CD14-positive monocyte (primary cell): ENCODE measurements at regions not wholly inside any gene's neighbourhood (a gene's known extent, or its start where the extent isn't known, plus 50 kb on each side); places are given as distances from the start of the nearest gene placed in this dataset.

Experiments
- DNase-seq, 3 donors: peaks; one replicate each; pipeline ENCODE4 v3.0.0-alpha.2; 2011 to 2022
- H2AFZ ChIP-seq: 2 replicates; pipeline ENCODE4 v1.6.0; 2012; ENCODE audit warnings: mild to moderate bottlenecking, low read depth, low read length, inconsistent platforms; ENCODE audit not compliant: insufficient read depth, poor library complexity, severe bottlenecking
- H3K27ac ChIP-seq, 2 donors: 1 replicate in 1 of 2; 2 replicates in 1 of 2; pipeline ENCODE4 v1.5.1; 2012 to 2013; ENCODE audit warnings: low read length in 2 of 2, control low read depth in 1 of 2, inconsistent platforms in 1 of 2, low read depth in 1 of 2, mild to moderate bottlenecking in 1 of 2
- H3K27me3 ChIP-seq, 2 donors: one replicate each; pipeline versions ENCODE4 v1.6.0 to v1.6.1; 2011 to 2013; ENCODE audit warnings: low read length in 2 of 2; ENCODE audit not compliant: control insufficient read depth in 2 of 2, insufficient read depth in 2 of 2
- H3K36me3 ChIP-seq, 2 donors: replicated peaks in 1 of 2; 1 replicate in 1 of 2; 2 replicates in 1 of 2; pipeline versions ENCODE4 v1.5.1 to v1.6.1; 2012 to 2013; ENCODE audit warnings: low read length in 2 of 2, control low read depth in 1 of 2, inconsistent platforms in 1 of 2, mild to moderate bottlenecking in 1 of 2; ENCODE audit not compliant: insufficient read depth in 2 of 2, control insufficient read depth in 1 of 2
- H3K4me1 ChIP-seq, 2 donors: 1 replicate in 1 of 2; 2 replicates in 1 of 2; pipeline versions ENCODE4 v1.5.1 to v1.6.1; 2012 to 2013; ENCODE audit warnings: low read length in 2 of 2, control low read depth in 1 of 2, inconsistent platforms in 1 of 2, mild to moderate bottlenecking in 1 of 2, moderate library complexity in 1 of 2; ENCODE audit not compliant: insufficient read depth in 2 of 2, control insufficient read depth in 1 of 2
- H3K4me2 ChIP-seq: replicated peaks from 2 replicates; pipeline ENCODE3; 2012; ENCODE audit warnings: low read length, moderate library complexity, mild to moderate bottlenecking; ENCODE audit not compliant: poor library complexity, severe bottlenecking; ENCODE audit errors: extremely low read depth
- H3K4me3 ChIP-seq, 3 experiments: fragments of 200-600 bp in 1 of 3; sonication (generic) in 1 of 3; replicated peaks in 1 of 3; 1 replicate in 2 of 3; 2 replicates in 1 of 3; pipeline ENCODE4 v1.5.1; 2011 to 2013; ENCODE audit warnings: low read length in 3 of 3, mild to moderate bottlenecking in 3 of 3, control low read depth in 2 of 3, low read depth in 2 of 3, inconsistent platforms in 1 of 3, moderate library complexity in 1 of 3
- H3K79me2 ChIP-seq: 2 replicates; pipeline ENCODE4 v1.6.0; 2012; ENCODE audit warnings: mild to moderate bottlenecking, control low read depth, inconsistent platforms, low read length, moderate library complexity; ENCODE audit not compliant: insufficient read depth
- H3K9ac ChIP-seq: 2 replicates; pipeline ENCODE4 v1.6.0; 2017; ENCODE audit warnings: low read length, mild to moderate bottlenecking; ENCODE audit not compliant: insufficient read depth, poor library complexity, severe bottlenecking
- H3K9me3 ChIP-seq, 2 donors: replicated peaks in 1 of 2; 1 replicate in 1 of 2; 2 replicates in 1 of 2; pipeline versions ENCODE4 v1.5.1 to v1.6.1; 2012 to 2013; ENCODE audit warnings: low read length in 2 of 2, control low read depth in 1 of 2; ENCODE audit not compliant: control insufficient read depth in 1 of 2, insufficient read depth in 1 of 2
- H4K20me1 ChIP-seq: 2 replicates; pipeline ENCODE4 v1.6.0; 2012; ENCODE audit warnings: mild to moderate bottlenecking, low read length, control low read depth, moderate library complexity; ENCODE audit not compliant: insufficient read depth
- H3K27ac Mint-ChIP-seq, 7 donors: one replicate each; pipeline ENCODE4 v1.8.0; 2020; ENCODE audit warnings: mild to moderate bottlenecking in 7 of 7, mixed read lengths in 7 of 7, moderate library complexity in 6 of 7, inconsistent platforms in 2 of 7
- H3K27me3 Mint-ChIP-seq, 3 donors: one replicate each; pipeline ENCODE4 v1.8.0; 2021 to 2022; ENCODE audit warnings: low read depth in 3 of 3, mild to moderate bottlenecking in 3 of 3, mixed read lengths in 3 of 3, moderate library complexity in 3 of 3, inconsistent platforms in 1 of 3
- H3K36me3 Mint-ChIP-seq, 2 donors: one replicate each; pipeline ENCODE4 v1.8.0; 2020; ENCODE audit warnings: mixed read lengths in 2 of 2, inconsistent platforms in 1 of 2, mild to moderate bottlenecking in 1 of 2
- H3K4me1 Mint-ChIP-seq: one replicate; pipeline ENCODE4 v1.8.0; 2020; ENCODE audit warnings: mild to moderate bottlenecking, mixed read lengths
- H3K4me3 Mint-ChIP-seq, 2 donors: one replicate each; pipeline ENCODE4 v1.8.0; 2020; ENCODE audit warnings: mild to moderate bottlenecking in 2 of 2, mixed read lengths in 2 of 2, moderate library complexity in 1 of 2
- H3K9me3 Mint-ChIP-seq, 7 donors: one replicate each; pipeline ENCODE4 v1.8.0; 2020 to 2022; ENCODE audit warnings: mixed read lengths in 7 of 7, mild to moderate bottlenecking in 6 of 7, moderate library complexity in 6 of 7, inconsistent platforms in 2 of 7
- WGBS: methylation state at CpG from one replicate; pipeline ENCODE4 v1.1.5; 2013; ENCODE audit warnings: missing lambda C conversion rate; ENCODE audit not compliant: insufficient coverage; 5-methylcytosine and 5-hydroxymethylcytosine counted together
- intact Hi-C, 2 donors: fragments of 100-400 bp; cut with micrococcal nuclease; formaldehyde crosslinking; loops; one replicate each; pipeline versions ENCODE4 v1.15.0 to v1.15.1; 2023
- TF ChIP-seq, protein P1 (sequence below): fragments of 200-600 bp; IDR thresholded peaks from one replicate; pipeline ENCODE4 v1.8.0; 2022; ENCODE audit warnings: antibody characterized with exemption, mild to moderate bottlenecking

DNA sequence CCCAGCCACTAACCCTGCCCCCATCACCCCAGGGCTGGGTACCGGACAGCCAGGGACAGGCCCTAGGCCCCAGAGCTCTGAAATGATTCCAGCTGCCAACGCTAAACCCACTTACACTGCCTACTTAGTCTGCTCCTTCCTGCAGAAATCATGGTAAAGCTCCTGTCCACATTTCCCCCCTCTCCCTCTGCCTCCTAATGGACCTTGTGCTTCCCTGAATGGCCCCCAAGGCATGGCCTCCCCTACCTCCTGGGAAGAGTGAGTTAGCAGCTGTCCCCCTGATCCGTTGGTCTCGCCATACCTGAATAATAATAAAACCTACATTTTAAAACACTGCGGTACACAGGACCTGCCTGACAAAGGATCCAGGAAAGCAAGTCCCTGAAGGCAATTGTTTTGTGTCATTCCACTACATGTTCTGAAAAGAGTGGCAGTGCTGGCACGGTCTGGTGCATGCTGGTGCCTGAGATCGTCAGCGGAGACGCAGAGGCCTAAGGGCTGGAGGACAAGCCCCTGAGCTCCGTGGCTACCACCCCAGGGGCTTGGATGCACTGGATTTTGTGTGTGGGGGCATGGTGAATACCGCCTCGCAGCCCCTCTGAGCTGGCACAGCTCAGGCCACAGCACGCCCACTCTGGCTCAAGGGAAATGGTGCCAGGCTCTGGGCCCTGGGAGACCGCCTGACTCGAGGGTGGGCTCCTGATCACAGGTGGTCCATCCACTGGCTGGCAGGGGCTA lies 186.3 kb downstream of the CTTN start:
- DNase-seq = no peak
- H3K9ac ChIP-seq = no peak overlapping the region
- no peaks in the 10 kb centered on the region for H3K79me2 ChIP-seq
- 94% methylated on average over 15 of the region's 15 CpGs for whole genome bisulfite sequencing
- Mint-ChIP-seq H3K27me3 (peaks cover 5 to 17% (median 5%) of the 10 kb centered on the region in 3 donors), H3K27ac (no peak overlapping the region), H3K9me3 (peaks cover 0 to 7% (median 0%) of the 10 kb centered on the region in 7 donors), H3K4me1 (peaks cover 8% of the 10 kb centered on the region), H3K36me3 (no peaks in the 10 kb centered on the region), H3K4me3 (no peak overlapping the region)
- peaks cover 0 to 6% of the 10 kb centered on the region in 2 donors for H3K4me1 ChIP-seq
- TF ChIP-seq, protein P1, sequence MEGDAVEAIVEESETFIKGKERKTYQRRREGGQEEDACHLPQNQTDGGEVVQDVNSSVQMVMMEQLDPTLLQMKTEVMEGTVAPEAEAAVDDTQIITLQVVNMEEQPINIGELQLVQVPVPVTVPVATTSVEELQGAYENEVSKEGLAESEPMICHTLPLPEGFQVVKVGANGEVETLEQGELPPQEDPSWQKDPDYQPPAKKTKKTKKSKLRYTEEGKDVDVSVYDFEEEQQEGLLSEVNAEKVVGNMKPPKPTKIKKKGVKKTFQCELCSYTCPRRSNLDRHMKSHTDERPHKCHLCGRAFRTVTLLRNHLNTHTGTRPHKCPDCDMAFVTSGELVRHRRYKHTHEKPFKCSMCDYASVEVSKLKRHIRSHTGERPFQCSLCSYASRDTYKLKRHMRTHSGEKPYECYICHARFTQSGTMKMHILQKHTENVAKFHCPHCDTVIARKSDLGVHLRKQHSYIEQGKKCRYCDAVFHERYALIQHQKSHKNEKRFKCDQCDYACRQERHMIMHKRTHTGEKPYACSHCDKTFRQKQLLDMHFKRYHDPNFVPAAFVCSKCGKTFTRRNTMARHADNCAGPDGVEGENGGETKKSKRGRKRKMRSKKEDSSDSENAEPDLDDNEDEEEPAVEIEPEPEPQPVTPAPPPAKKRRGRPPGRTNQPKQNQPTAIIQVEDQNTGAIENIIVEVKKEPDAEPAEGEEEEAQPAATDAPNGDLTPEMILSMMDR = no peak
- H3K36me3 ChIP-seq = no peaks in the 10 kb centered on the region
- H3K4me2 ChIP-seq = no peak overlapping the region
- no peak overlapping the region for H2AFZ ChIP-seq
- no peaks in the 10 kb centered on the region for H3K27me3 ChIP-seq
- H3K4me3 ChIP-seq = no peak overlapping the region
- intact Hi-C loops = no loop called here
- no peaks in the 10 kb centered on the region for H4K20me1 ChIP-seq
- no peaks in the 10 kb centered on the region for H3K9me3 ChIP-seq
- H3K27ac ChIP-seq = no peak overlapping the region

DNA sequence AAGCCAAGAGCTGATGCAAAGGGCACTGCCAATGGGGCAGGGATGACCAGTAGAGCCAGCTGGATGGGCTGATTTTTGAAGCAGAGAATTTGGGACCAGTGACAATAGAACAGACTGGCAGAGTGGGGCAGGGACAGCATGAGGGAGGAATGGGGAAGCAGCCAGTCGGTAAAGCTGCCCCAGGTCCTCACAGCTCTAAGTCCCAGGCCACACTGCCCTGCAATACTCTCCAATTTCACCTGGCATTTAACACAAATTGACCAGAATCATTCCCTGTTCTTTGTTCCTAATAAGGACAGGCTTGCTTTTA lies 186.9 kb downstream of the CTTN start:
- Mint-ChIP-seq H3K27me3 (peaks cover 7 to 16% (median 9%) of the 10 kb centered on the region in 3 donors), H3K9me3 (peaks cover 0 to 8% (median 0%) of the 10 kb centered on the region in 7 donors), H3K4me3 (no peak overlapping the region), H3K4me1 (peaks cover 8% of the 10 kb centered on the region), H3K36me3 (no peaks in the 10 kb centered on the region), H3K27ac (no peak overlapping the region)
- no peaks in the 10 kb centered on the region for H3K79me2 ChIP-seq
- H4K20me1 ChIP-seq = no peaks in the 10 kb centered on the region
- DNase-seq = no peak
- H3K27ac ChIP-seq = no peak overlapping the region
- WGBS = 100% methylated on average over 1 of the region's 1 CpG
- no peaks in the 10 kb centered on the region for H3K27me3 ChIP-seq
- intact Hi-C loops = no loop called here
- H3K9ac ChIP-seq = no peak overlapping the region
- no peaks in the 10 kb centered on the region for H3K9me3 ChIP-seq
- no peak overlapping the region for H3K4me2 ChIP-seq
- no peaks in the 10 kb centered on the region for H3K36me3 ChIP-seq
- TF ChIP-seq, protein P1 = no peak
- no peak overlapping the region for H2AFZ ChIP-seq
- peaks cover 0 to 6% of the 10 kb centered on the region in 2 donors for H3K4me1 ChIP-seq
- no peak overlapping the region for H3K4me3 ChIP-seq
